Suprapubic skin (tissue), 4 donors: ENCODE measurements at regions not wholly inside any gene's neighbourhood (a gene's known extent, or its start where the extent isn't known, plus 50 kb on each side); places are given as distances from the start of the nearest gene placed in this dataset.

Experiments
- POLR2A ChIP-seq, 2 donors: fragments of 450-650 bp; IDR thresholded peaks; one replicate each; pipeline ENCODE4 v1.6.1; 2017; ENCODE audit warnings: antibody characterized with exemption in 2 of 2, mild to moderate bottlenecking in 2 of 2, moderate library complexity in 2 of 2
- POLR2AphosphoS5 ChIP-seq, 3 donors: sonication (generic); formaldehyde crosslinking; IDR thresholded peaks; one replicate each; pipeline ENCODE4 v1.6.1; 2017; ENCODE audit warnings: antibody characterized with exemption in 3 of 3
- TF ChIP-seq, protein P1 (sequence below), 2 donors: fragments of 200-600 bp in 1 of 2; fragments of 450-650 bp in 1 of 2; sonication (generic) in 1 of 2; IDR thresholded peaks; one replicate each; pipeline ENCODE4 v1.5.1; 2016 to 2019; ENCODE audit warnings: antibody characterized with exemption in 2 of 2, mild to moderate bottlenecking in 1 of 2, moderate library complexity in 1 of 2

GRCh38 chr2:120958623-120959366, 223.1 kb downstream of the GLI2 start:
- TF ChIP-seq, protein P1, sequence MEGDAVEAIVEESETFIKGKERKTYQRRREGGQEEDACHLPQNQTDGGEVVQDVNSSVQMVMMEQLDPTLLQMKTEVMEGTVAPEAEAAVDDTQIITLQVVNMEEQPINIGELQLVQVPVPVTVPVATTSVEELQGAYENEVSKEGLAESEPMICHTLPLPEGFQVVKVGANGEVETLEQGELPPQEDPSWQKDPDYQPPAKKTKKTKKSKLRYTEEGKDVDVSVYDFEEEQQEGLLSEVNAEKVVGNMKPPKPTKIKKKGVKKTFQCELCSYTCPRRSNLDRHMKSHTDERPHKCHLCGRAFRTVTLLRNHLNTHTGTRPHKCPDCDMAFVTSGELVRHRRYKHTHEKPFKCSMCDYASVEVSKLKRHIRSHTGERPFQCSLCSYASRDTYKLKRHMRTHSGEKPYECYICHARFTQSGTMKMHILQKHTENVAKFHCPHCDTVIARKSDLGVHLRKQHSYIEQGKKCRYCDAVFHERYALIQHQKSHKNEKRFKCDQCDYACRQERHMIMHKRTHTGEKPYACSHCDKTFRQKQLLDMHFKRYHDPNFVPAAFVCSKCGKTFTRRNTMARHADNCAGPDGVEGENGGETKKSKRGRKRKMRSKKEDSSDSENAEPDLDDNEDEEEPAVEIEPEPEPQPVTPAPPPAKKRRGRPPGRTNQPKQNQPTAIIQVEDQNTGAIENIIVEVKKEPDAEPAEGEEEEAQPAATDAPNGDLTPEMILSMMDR (IDR thresholded peaks at IDR 0.05): no peak
- TF ChIP-seq POLR2A (IDR thresholded peaks at IDR 0.05) (no peak), POLR2AphosphoS5 (IDR thresholded peaks at IDR 0.05) (no peak)
